ENCODE measurements at regions not wholly inside any gene's neighbourhood (a gene's known extent, or its start where the extent isn't known, plus 50 kb on each side); places are given as distances from the start of the nearest gene placed in this dataset.

DNA sequence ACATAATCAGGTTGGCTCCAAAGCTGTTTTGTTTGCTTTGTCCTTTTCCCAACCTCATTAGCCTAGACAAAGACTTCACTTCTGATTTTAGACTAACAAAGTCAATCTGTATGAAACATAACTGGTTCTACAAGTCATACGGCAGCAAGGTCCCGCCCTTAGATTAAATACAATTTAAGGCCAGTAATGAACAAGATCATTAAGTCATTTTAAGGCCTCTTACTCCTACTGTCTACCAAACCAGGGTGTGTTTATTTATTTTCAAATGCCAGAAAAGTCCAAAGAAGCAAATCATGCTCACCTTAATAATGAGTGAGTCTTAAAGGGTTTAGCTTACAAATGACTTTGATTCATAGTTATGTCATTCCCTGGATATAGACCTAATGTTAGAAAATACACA is 148.4 kb upstream of the ACVR2A start:
- Histone ChIP-seq H3K27me3 (ENCODE audit: control insufficient read depth, insufficient read depth, low read length) (no peaks in the 10 kb centered on the region), H3K27ac (no peak overlapping the region)

DNA sequence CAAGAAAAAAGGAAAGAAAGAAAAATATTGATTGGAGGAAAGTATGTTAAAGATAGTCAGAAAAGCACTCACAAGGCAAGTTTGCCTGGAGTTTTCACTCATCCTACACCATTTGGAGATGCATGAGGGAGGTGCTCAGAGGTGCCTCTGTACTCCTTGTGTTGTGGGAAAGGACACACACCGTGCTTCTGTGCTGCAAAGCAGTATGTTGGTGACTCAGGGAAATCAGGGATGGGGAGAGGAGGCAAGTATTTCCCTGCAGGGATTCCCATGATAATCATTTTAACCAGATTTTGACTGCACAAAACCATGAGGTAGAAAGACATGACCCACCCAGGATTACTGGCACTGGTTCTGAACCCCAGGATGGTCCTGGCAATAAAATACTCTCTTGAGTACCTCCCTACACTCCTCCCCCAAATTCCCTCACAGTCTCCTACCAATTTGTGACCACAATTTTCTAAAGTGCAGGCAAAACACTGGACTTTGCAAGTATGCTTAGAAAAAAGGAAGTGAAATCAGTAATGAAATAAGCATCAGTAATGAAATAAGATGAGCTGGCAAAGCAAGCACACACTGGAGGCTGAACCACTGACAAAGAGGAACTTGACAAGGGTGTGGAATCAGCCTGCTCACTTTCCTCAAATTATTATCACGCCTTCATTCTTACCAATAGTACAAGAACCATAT is 155.5 kb upstream of the ACVR2A start:
- no peak overlapping the region for H2AFZ ChIP-seq
- H3K79me2 ChIP-seq: no peaks in the 10 kb centered on the region
- no peaks in the 10 kb centered on the region for H3K4me1 ChIP-seq
- TF ChIP-seq, protein P1, sequence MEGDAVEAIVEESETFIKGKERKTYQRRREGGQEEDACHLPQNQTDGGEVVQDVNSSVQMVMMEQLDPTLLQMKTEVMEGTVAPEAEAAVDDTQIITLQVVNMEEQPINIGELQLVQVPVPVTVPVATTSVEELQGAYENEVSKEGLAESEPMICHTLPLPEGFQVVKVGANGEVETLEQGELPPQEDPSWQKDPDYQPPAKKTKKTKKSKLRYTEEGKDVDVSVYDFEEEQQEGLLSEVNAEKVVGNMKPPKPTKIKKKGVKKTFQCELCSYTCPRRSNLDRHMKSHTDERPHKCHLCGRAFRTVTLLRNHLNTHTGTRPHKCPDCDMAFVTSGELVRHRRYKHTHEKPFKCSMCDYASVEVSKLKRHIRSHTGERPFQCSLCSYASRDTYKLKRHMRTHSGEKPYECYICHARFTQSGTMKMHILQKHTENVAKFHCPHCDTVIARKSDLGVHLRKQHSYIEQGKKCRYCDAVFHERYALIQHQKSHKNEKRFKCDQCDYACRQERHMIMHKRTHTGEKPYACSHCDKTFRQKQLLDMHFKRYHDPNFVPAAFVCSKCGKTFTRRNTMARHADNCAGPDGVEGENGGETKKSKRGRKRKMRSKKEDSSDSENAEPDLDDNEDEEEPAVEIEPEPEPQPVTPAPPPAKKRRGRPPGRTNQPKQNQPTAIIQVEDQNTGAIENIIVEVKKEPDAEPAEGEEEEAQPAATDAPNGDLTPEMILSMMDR (IDR thresholded peaks at IDR 0.05): no peak
- no peak overlapping the region for H3K4me2 ChIP-seq (ENCODE audit: low read length)
- H3K9me3 ChIP-seq (ENCODE audit: control insufficient read depth, low read length): no peaks in the 10 kb centered on the region
- no peaks in the 10 kb centered on the region for H3K27me3 ChIP-seq (ENCODE audit: control insufficient read depth, insufficient read depth, low read length)
- no peak overlapping the region for H3K4me3 ChIP-seq (ENCODE audit: low read depth, low read length)
- H3K27ac ChIP-seq: no peak overlapping the region
- H3K9ac ChIP-seq: no peak overlapping the region
- H3K36me3 ChIP-seq (ENCODE audit: control insufficient read depth, insufficient read depth, low read length): no peaks in the 10 kb centered on the region

More for the DNA sequence above, 148.4 kb upstream of the ACVR2A start:
- no peaks in the 10 kb centered on the region for H3K9me3 ChIP-seq (ENCODE audit: control insufficient read depth, low read length)
- H3K36me3 ChIP-seq (ENCODE audit: control insufficient read depth, insufficient read depth, low read length): no peaks in the 10 kb centered on the region
- TF ChIP-seq, protein P1 (IDR thresholded peaks at IDR 0.05): no peak
- H3K9ac ChIP-seq: no peak overlapping the region
- H3K79me2 ChIP-seq: no peaks in the 10 kb centered on the region
- H3K4me2 ChIP-seq (ENCODE audit: low read length): no peak overlapping the region
- H2AFZ ChIP-seq: no peak overlapping the region
- H3K4me3 ChIP-seq (ENCODE audit: low read depth, low read length): no peak overlapping the region
- H3K4me1 ChIP-seq: no peaks in the 10 kb centered on the region

DNA sequence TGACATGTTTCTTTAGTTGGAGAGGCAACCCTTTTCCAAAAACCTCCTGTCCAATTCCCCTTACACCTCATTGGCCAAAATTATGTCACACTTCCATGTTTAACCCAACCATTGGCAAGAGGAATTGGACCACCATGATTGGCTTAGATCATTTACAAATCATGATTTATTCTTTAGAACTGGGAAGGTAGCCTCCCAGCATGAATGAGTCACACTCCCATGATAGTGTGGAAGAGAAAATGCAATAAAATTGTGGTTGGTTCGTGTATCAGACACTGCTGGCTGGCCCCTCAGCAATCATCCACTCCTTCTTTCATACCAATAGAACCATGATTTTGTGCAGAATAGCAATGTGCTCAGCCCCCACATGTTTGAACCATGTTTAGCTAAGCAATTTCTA is 156.6 kb upstream of the ACVR2A start:
- Histone ChIP-seq H3K36me3 (ENCODE audit: control insufficient read depth, insufficient read depth, low read length) (no peaks in the 10 kb centered on the region), H2AFZ (no peak overlapping the region), H3K27ac (no peak overlapping the region), H3K4me2 (ENCODE audit: low read length) (no peak overlapping the region), H3K9me3 (ENCODE audit: control insufficient read depth, low read length) (no peaks in the 10 kb centered on the region), H3K4me3 (ENCODE audit: low read depth, low read length) (no peak overlapping the region), H3K4me1 (no peaks in the 10 kb centered on the region), H3K9ac (no peak overlapping the region), H3K27me3 (ENCODE audit: control insufficient read depth, insufficient read depth, low read length) (no peaks in the 10 kb centered on the region), H3K79me2 (no peaks in the 10 kb centered on the region)
- TF ChIP-seq, protein P1 (IDR thresholded peaks at IDR 0.05): no peak

DNA sequence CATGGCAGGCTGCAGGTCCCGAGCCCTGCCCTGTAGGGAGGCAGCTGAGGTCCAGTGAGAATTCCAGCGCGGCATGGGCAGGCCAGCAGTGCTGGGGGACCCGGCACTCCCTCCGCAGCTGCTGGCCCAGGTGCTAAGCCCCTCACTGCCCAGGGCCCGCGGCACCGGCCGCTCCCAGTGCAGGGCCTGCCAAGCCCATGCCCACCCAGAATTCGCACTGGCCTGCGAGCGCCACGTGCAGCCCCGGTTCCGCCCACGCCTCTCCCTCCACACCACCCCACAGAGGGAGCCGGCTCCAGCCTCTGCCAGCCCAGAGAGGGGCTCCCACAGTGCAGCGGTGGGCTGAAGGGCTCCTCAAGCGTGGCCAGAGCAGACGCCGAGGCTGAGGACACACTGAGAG is 158.5 kb upstream of the ACVR2A start:
- no peak overlapping the region for H3K27ac ChIP-seq
- H3K4me3 ChIP-seq (ENCODE audit: low read depth, low read length): no peak overlapping the region
- H3K27me3 ChIP-seq (ENCODE audit: control insufficient read depth, insufficient read depth, low read length): no peaks in the 10 kb centered on the region
- H3K36me3 ChIP-seq (ENCODE audit: control insufficient read depth, insufficient read depth, low read length): no peaks in the 10 kb centered on the region
- TF ChIP-seq, protein P1 (IDR thresholded peaks at IDR 0.05): no peak
- no peak overlapping the region for H3K4me2 ChIP-seq (ENCODE audit: low read length)
- no peaks in the 10 kb centered on the region for H3K9me3 ChIP-seq (ENCODE audit: control insufficient read depth, low read length)
- no peaks in the 10 kb centered on the region for H3K4me1 ChIP-seq
- H2AFZ ChIP-seq: no peak overlapping the region
- no peaks in the 10 kb centered on the region for H3K79me2 ChIP-seq
- no peak overlapping the region for H3K9ac ChIP-seq

DNA sequence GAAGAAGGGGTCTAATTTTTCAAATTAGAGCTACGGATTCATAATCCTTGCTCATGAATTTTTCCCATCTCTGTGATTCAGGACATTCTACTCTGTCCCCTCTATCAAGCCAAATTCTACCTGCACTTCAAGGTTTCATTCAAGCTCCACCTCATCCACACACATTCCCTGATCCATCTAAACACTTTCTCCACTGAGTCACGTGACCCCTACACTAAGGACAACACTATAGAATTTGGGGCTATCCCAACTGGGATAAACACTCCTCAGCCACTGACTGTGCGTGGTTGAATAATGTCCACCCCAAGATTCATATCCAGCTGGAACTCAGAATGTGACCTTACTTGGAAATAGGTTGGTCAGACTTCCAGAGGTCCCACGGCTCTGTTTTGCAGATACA is 159.9 kb upstream of the ACVR2A start:
- Histone ChIP-seq H3K27ac (no peak overlapping the region), H3K9me3 (ENCODE audit: control insufficient read depth, low read length) (no peaks in the 10 kb centered on the region), H3K4me2 (ENCODE audit: low read length) (no peak overlapping the region), H2AFZ (no peak overlapping the region), H3K9ac (no peak overlapping the region), H3K27me3 (ENCODE audit: control insufficient read depth, insufficient read depth, low read length) (no peaks in the 10 kb centered on the region), H3K36me3 (ENCODE audit: control insufficient read depth, insufficient read depth, low read length) (no peaks in the 10 kb centered on the region), H3K4me3 (ENCODE audit: low read depth, low read length) (no peak overlapping the region), H3K4me1 (no peaks in the 10 kb centered on the region), H3K79me2 (no peaks in the 10 kb centered on the region)
- TF ChIP-seq, protein P1 (IDR thresholded peaks at IDR 0.05): no peak

All from parathyroid adenoma (tissue), 2 donors.